ENCODE measurements at regions not wholly inside any gene's neighbourhood (a gene's known extent, or its start where the extent isn't known, plus 50 kb on each side); places are given as distances from the start of the nearest gene placed in this dataset.

DNA sequence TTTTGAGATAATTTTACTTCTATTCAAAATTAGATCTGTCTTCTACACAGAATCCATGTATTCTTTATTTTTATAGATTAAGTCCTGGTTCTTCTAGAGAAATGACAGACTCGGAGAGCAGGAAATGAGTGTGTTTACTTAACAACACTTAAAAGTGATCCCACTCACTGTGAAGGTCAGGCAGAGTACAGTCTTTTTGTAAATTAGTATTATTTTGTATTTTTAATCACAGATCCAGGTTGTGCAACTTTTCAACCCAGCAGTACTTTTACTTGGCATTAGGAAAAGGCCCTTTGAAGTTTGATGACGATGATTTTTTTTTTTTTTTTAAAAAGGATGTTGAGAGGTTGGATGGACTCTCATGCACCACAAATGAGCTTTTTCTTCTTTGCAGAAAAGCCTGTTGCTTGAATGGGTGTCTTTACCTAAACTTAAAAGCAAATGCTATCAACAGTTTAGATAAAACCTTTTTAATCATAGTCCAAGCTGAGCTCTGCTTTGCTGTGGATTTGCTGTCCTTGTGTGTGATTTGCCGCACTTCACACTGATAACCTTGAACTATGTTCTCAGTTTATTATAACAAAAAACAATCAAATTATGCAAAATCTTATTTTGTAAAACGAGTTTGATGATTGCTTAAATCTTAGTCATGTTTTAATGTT, 114.1 kb downstream of the MXRA5 start:
- H4K20me1 ChIP-seq (ENCODE audit: control insufficient read depth, insufficient read depth, insufficient read length) = no peaks in the 10 kb centered on the region
- H4K8ac ChIP-seq (replicated peaks; ENCODE audit: insufficient read length, low read depth, low read length) = no peak overlapping the region
- no peak overlapping the region for H3K14ac ChIP-seq (ENCODE audit: insufficient read depth, low read length)
- no peaks in the 10 kb centered on the region for H3K79me1 ChIP-seq (ENCODE audit: insufficient read depth, low read depth, low read length, poor library complexity, severe bottlenecking)
- H2BK120ac ChIP-seq (ENCODE audit: low read depth, low read length, poor library complexity, severe bottlenecking) = no peak overlapping the region
- H2BK12ac ChIP-seq (ENCODE audit: insufficient read length, low read depth, low read length) = no peak overlapping the region
- H3K4me1 Mint-ChIP-seq = no peaks in the 10 kb centered on the region; a peak in 1 of 4 replicates
- no peak overlapping the region for H3K4me3 Mint-ChIP-seq
- no peak overlapping the region for H2AK5ac ChIP-seq (ENCODE audit: insufficient read length, low read length)
- no peak overlapping the region for H2BK5ac ChIP-seq (ENCODE audit: insufficient read length, low read length)
- no peaks in the 10 kb centered on the region for H3K4me1 ChIP-seq (ENCODE audit: insufficient read depth, low read length)
- H3K27ac ChIP-seq (ENCODE audit: insufficient read length, low read depth, low read length) = no peak overlapping the region
- no peak overlapping the region for H2BK15ac ChIP-seq (ENCODE audit: low read depth, low read length)
- H2BK20ac ChIP-seq (ENCODE audit: low read depth, low read length, poor library complexity, severe bottlenecking) = no peak overlapping the region
- peaks cover 0 to 2% of the 10 kb centered on the region in 2 experiments; a peak in 3 of 5 replicates for H3K9me3 Mint-ChIP-seq
- H3T11ph ChIP-seq (ENCODE audit: low read length) = no peak overlapping the region
- no peak overlapping the region for H3K27ac Mint-ChIP-seq
- no peak overlapping the region for H3K18ac ChIP-seq (ENCODE audit: insufficient read length, low read depth, low read length)
- H3K27me3 ChIP-seq (ENCODE audit: insufficient read depth, low read length) = no peaks in the 10 kb centered on the region
- peaks cover 4% of the 10 kb centered on the region for H3K27me3 Mint-ChIP-seq (ENCODE audit: low read depth)
- no peaks in the 10 kb centered on the region for H3K23me2 ChIP-seq (ENCODE audit: insufficient read length, low read depth, low read length, poor library complexity, severe bottlenecking)
- DNase-seq = no peak
- TF ChIP-seq, protein P1, sequence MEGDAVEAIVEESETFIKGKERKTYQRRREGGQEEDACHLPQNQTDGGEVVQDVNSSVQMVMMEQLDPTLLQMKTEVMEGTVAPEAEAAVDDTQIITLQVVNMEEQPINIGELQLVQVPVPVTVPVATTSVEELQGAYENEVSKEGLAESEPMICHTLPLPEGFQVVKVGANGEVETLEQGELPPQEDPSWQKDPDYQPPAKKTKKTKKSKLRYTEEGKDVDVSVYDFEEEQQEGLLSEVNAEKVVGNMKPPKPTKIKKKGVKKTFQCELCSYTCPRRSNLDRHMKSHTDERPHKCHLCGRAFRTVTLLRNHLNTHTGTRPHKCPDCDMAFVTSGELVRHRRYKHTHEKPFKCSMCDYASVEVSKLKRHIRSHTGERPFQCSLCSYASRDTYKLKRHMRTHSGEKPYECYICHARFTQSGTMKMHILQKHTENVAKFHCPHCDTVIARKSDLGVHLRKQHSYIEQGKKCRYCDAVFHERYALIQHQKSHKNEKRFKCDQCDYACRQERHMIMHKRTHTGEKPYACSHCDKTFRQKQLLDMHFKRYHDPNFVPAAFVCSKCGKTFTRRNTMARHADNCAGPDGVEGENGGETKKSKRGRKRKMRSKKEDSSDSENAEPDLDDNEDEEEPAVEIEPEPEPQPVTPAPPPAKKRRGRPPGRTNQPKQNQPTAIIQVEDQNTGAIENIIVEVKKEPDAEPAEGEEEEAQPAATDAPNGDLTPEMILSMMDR (conservative IDR thresholded peaks at IDR 0.05) = no peak
- H3K9ac ChIP-seq (ENCODE audit: extremely low read depth, insufficient read length, low read length) = no peak overlapping the region
- H3K56ac ChIP-seq (ENCODE audit: insufficient read length, low read depth, low read length) = no peak overlapping the region
- no CpG with 5 or more reads among the region's 4 CpGs for WGBS (ENCODE audit: extremely low coverage, insufficient read length, low lambda C conversion rate)
- no peaks in the 10 kb centered on the region for H3K36me3 Mint-ChIP-seq (ENCODE audit: insufficient read depth in 1 of 3, low read depth in 3 of 3)
- H4K5ac ChIP-seq (ENCODE audit: insufficient read length, low read depth, low read length) = no peak overlapping the region
- no peak overlapping the region for H2AFZ ChIP-seq (ENCODE audit: low read length)
- H3K79me2 ChIP-seq (ENCODE audit: insufficient read depth, low read length) = no peaks in the 10 kb centered on the region
- H4K91ac ChIP-seq (ENCODE audit: insufficient read length, low read depth, low read length) = no peak overlapping the region
- no peak overlapping the region for H3K23ac ChIP-seq (ENCODE audit: insufficient read length, low read depth, low read length)
- H3K9me3 ChIP-seq (ENCODE audit: control insufficient read depth, low read depth, low read length) = no peaks in the 10 kb centered on the region
- H3K4me2 ChIP-seq (ENCODE audit: insufficient read depth, insufficient read length, low read length) = no peak overlapping the region
- no peak overlapping the region for H3K4ac ChIP-seq (ENCODE audit: low read depth, low read length)
